Activated naive CD8-positive, alpha-beta T cell treated with anti-CD3 and anti-CD28 coated beads, Interleukin-2, amount 50 U/mL, for 24 hours (primary cell): ENCODE measurements at regions not wholly inside any gene's neighbourhood (a gene's known extent, or its start where the extent isn't known, plus 50 kb on each side); places are given as distances from the start of the nearest gene placed in this dataset.

Source experiments
- ATAC-seq: fragments of 150-1000 bp; cut with Tn5 transposase; one replicate; pipeline ENCODE4 v1.10.0; 2021
- DNase-seq: peaks from one replicate; pipeline ENCODE4 v3.0.0; 2021
- H3K27ac Mint-ChIP-seq: one replicate; pipeline ENCODE4 v1.8.0; 2021; ENCODE audit warnings: mild to moderate bottlenecking, mixed read lengths
- H3K27me3 Mint-ChIP-seq: one replicate; pipeline ENCODE4 v1.8.0; 2021; ENCODE audit warnings: mixed read lengths
- H3K36me3 Mint-ChIP-seq: one replicate; pipeline ENCODE4 v1.8.0; 2021; ENCODE audit warnings: low read depth, mixed read lengths
- H3K4me1 Mint-ChIP-seq: one replicate; pipeline ENCODE4 v1.8.0; 2021; ENCODE audit warnings: mixed read lengths
- H3K4me3 Mint-ChIP-seq: one replicate; pipeline ENCODE4 v1.8.0; 2021; ENCODE audit warnings: mild to moderate bottlenecking, moderate library complexity, mixed read lengths
- H3K9me3 Mint-ChIP-seq: one replicate; pipeline ENCODE4 v1.8.0; 2021; ENCODE audit warnings: mixed read lengths

GRCh38 chr4:35201403-35201802 lies 1042.9 kb downstream of the ARAP2 start:
- H3K4me1 Mint-ChIP-seq, result no peaks in the 10 kb centered on the region
- no peak overlapping the region for H3K4me3 Mint-ChIP-seq
- no peak for DNase-seq
- no peaks in the 10 kb centered on the region for H3K9me3 Mint-ChIP-seq
- H3K27ac Mint-ChIP-seq, result no peak overlapping the region
- H3K36me3 Mint-ChIP-seq, result no peaks in the 10 kb centered on the region
- H3K27me3 Mint-ChIP-seq, result no peaks in the 10 kb centered on the region
- no peak for ATAC-seq

- no peak for ATAC-seq
Measured at GRCh38 chr4:35216636-35217035, 1027.7 kb downstream of the ARAP2 start.

GRCh38 chr4:35217331-35217730 lies 1027.0 kb downstream of the ARAP2 start:
- H3K27me3 Mint-ChIP-seq, result no peaks in the 10 kb centered on the region
- no peak overlapping the region for H3K27ac Mint-ChIP-seq
- DNase-seq, result no peak
- no peaks in the 10 kb centered on the region for H3K9me3 Mint-ChIP-seq
- H3K36me3 Mint-ChIP-seq, result no peaks in the 10 kb centered on the region
- ATAC-seq, result no peak
- H3K4me1 Mint-ChIP-seq, result no peaks in the 10 kb centered on the region
- no peak overlapping the region for H3K4me3 Mint-ChIP-seq

More at GRCh38 chr4:35216636-35217035, 1027.7 kb downstream of the ARAP2 start:
- DNase-seq, result no peak
- H3K27me3 Mint-ChIP-seq, result no peaks in the 10 kb centered on the region
- no peaks in the 10 kb centered on the region for H3K4me1 Mint-ChIP-seq
- no peaks in the 10 kb centered on the region for H3K9me3 Mint-ChIP-seq
- H3K4me3 Mint-ChIP-seq, result no peak overlapping the region
- no peaks in the 10 kb centered on the region for H3K36me3 Mint-ChIP-seq
- no peak overlapping the region for H3K27ac Mint-ChIP-seq

- Mint-ChIP-seq H3K27ac (no peak overlapping the region), H3K27me3 (no peaks in the 10 kb centered on the region), H3K4me1 (no peaks in the 10 kb centered on the region), H3K4me3 (no peak overlapping the region), H3K9me3 (peaks cover 8% of the 10 kb centered on the region), H3K36me3 (no peaks in the 10 kb centered on the region)
- DNase-seq (no peak), ATAC-seq (no peak)
Measured at GRCh38 chr4:35228313-35228712, 1016.0 kb downstream of the ARAP2 start.

GRCh38 chr4:35229021-35229420 lies 1015.3 kb downstream of the ARAP2 start:
- no peak for DNase-seq
- no peaks in the 10 kb centered on the region for H3K4me1 Mint-ChIP-seq
- H3K27ac Mint-ChIP-seq, result no peak overlapping the region
- ATAC-seq, result no peak
- no peak overlapping the region for H3K4me3 Mint-ChIP-seq
- H3K36me3 Mint-ChIP-seq, result no peaks in the 10 kb centered on the region
- H3K9me3 Mint-ChIP-seq, result peaks cover 9% of the 10 kb centered on the region
- no peaks in the 10 kb centered on the region for H3K27me3 Mint-ChIP-seq

- ATAC-seq, result no peak
- Mint-ChIP-seq H3K27me3 (no peaks in the 10 kb centered on the region), H3K36me3 (no peaks in the 10 kb centered on the region), H3K4me1 (no peaks in the 10 kb centered on the region), H3K9me3 (peaks cover 19% of the 10 kb centered on the region), H3K27ac (no peak overlapping the region), H3K4me3 (no peak overlapping the region)
- DNase-seq, result no peak
Measured at GRCh38 chr4:35237924-35238323, 1006.4 kb downstream of the ARAP2 start.

- H3K27ac Mint-ChIP-seq, result no peak overlapping the region
- H3K36me3 Mint-ChIP-seq, result no peaks in the 10 kb centered on the region
- peaks cover 14% of the 10 kb centered on the region for H3K9me3 Mint-ChIP-seq
- DNase-seq (no peak), ATAC-seq (no peak)
- no peaks in the 10 kb centered on the region for H3K4me1 Mint-ChIP-seq
- no peaks in the 10 kb centered on the region for H3K27me3 Mint-ChIP-seq
- no peak overlapping the region for H3K4me3 Mint-ChIP-seq
Measured at GRCh38 chr4:35238793-35239192, 1005.5 kb downstream of the ARAP2 start.

- H3K9me3 Mint-ChIP-seq, result no peaks in the 10 kb centered on the region
- DNase-seq (no peak), ATAC-seq (no peak)
- no peak overlapping the region for H3K4me3 Mint-ChIP-seq
- no peaks in the 10 kb centered on the region for H3K27me3 Mint-ChIP-seq
- H3K4me1 Mint-ChIP-seq, result no peaks in the 10 kb centered on the region
- no peaks in the 10 kb centered on the region for H3K36me3 Mint-ChIP-seq
- H3K27ac Mint-ChIP-seq, result no peak overlapping the region
Measured at GRCh38 chr4:35246493-35246892, 997.8 kb downstream of the ARAP2 start.

GRCh38 chr4:35247047-35247446 lies 997.3 kb downstream of the ARAP2 start:
- DNase-seq (no peak), ATAC-seq (no peak)
- Mint-ChIP-seq H3K27me3 (no peaks in the 10 kb centered on the region), H3K9me3 (no peaks in the 10 kb centered on the region), H3K4me1 (no peaks in the 10 kb centered on the region), H3K27ac (no peak overlapping the region), H3K36me3 (no peaks in the 10 kb centered on the region), H3K4me3 (no peak overlapping the region)

- no peaks in the 10 kb centered on the region for H3K9me3 Mint-ChIP-seq
- no peaks in the 10 kb centered on the region for H3K36me3 Mint-ChIP-seq
- ATAC-seq, result no peak
- no peak overlapping the region for H3K27ac Mint-ChIP-seq
- no peaks in the 10 kb centered on the region for H3K4me1 Mint-ChIP-seq
- H3K27me3 Mint-ChIP-seq, result no peaks in the 10 kb centered on the region
- DNase-seq, result no peak
- no peak overlapping the region for H3K4me3 Mint-ChIP-seq
Measured at GRCh38 chr4:35250331-35250730, 994.0 kb downstream of the ARAP2 start.

GRCh38 chr4:35250761-35251160 lies 993.6 kb downstream of the ARAP2 start:
- Mint-ChIP-seq H3K36me3 (no peaks in the 10 kb centered on the region), H3K4me3 (no peak overlapping the region), H3K9me3 (no peaks in the 10 kb centered on the region), H3K4me1 (no peaks in the 10 kb centered on the region), H3K27ac (no peak overlapping the region), H3K27me3 (no peaks in the 10 kb centered on the region)
- ATAC-seq, result no peak
- DNase-seq, result no peak

GRCh38 chr4:35252071-35252470 lies 992.2 kb downstream of the ARAP2 start:
- no peak overlapping the region for H3K4me3 Mint-ChIP-seq
- no peak for ATAC-seq
- no peaks in the 10 kb centered on the region for H3K36me3 Mint-ChIP-seq
- H3K27ac Mint-ChIP-seq, result no peak overlapping the region
- no peaks in the 10 kb centered on the region for H3K27me3 Mint-ChIP-seq
- H3K4me1 Mint-ChIP-seq, result no peaks in the 10 kb centered on the region
- no peak for DNase-seq
- no peaks in the 10 kb centered on the region for H3K9me3 Mint-ChIP-seq

GRCh38 chr4:35252866-35253265 lies 991.4 kb downstream of the ARAP2 start:
- Mint-ChIP-seq H3K9me3 (no peaks in the 10 kb centered on the region), H3K36me3 (no peaks in the 10 kb centered on the region), H3K27ac (no peak overlapping the region), H3K27me3 (no peaks in the 10 kb centered on the region), H3K4me3 (no peak overlapping the region), H3K4me1 (no peaks in the 10 kb centered on the region)
- ATAC-seq (no peak), DNase-seq (no peak)

GRCh38 chr4:35253331-35253730 lies 991.0 kb downstream of the ARAP2 start:
- H3K4me1 Mint-ChIP-seq, result no peaks in the 10 kb centered on the region
- DNase-seq (no peak), ATAC-seq (no peak)
- no peaks in the 10 kb centered on the region for H3K36me3 Mint-ChIP-seq
- no peak overlapping the region for H3K27ac Mint-ChIP-seq
- no peaks in the 10 kb centered on the region for H3K9me3 Mint-ChIP-seq
- no peak overlapping the region for H3K4me3 Mint-ChIP-seq
- H3K27me3 Mint-ChIP-seq, result no peaks in the 10 kb centered on the region

GRCh38 chr4:35286434-35286833 lies 957.9 kb downstream of the ARAP2 start:
- DNase-seq, result no peak
- no peak overlapping the region for H3K27ac Mint-ChIP-seq
- no peaks in the 10 kb centered on the region for H3K4me1 Mint-ChIP-seq
- no peak overlapping the region for H3K4me3 Mint-ChIP-seq
- H3K9me3 Mint-ChIP-seq, result peaks cover 8% of the 10 kb centered on the region
- H3K27me3 Mint-ChIP-seq, result no peaks in the 10 kb centered on the region
- H3K36me3 Mint-ChIP-seq, result no peaks in the 10 kb centered on the region
- ATAC-seq, result no peak

- no peaks in the 10 kb centered on the region for H3K36me3 Mint-ChIP-seq
- H3K4me1 Mint-ChIP-seq, result no peaks in the 10 kb centered on the region
- ATAC-seq, result no peak
Measured at GRCh38 chr4:35300996-35301774, 943.1 kb downstream of the ARAP2 start.

More at GRCh38 chr4:35300996-35301774, 943.1 kb downstream of the ARAP2 start:
- DNase-seq, result no peak
- H3K9me3 Mint-ChIP-seq, result no peaks in the 10 kb centered on the region
- H3K27me3 Mint-ChIP-seq, result no peaks in the 10 kb centered on the region
- H3K4me3 Mint-ChIP-seq, result no peak overlapping the region
- H3K27ac Mint-ChIP-seq, result no peak overlapping the region
